Peyer's patch (tissue), 4 donors: ENCODE measurements at regions not wholly inside any gene's neighbourhood (a gene's known extent, or its start where the extent isn't known, plus 50 kb on each side); places are given as distances from the start of the nearest gene placed in this dataset.

Experiments used
- DNase-seq, 3 donors: peaks; one replicate each; pipeline ENCODE4 v3.0.0-alpha.2; 2017 to 2019
- H3K27ac ChIP-seq, 4 donors: fragments of 200-600 bp; sonication (generic); one replicate each; pipeline ENCODE4 v1.5.1; 2016 to 2019
- H3K27me3 ChIP-seq, 2 donors: fragments of 200-600 bp; sonication (generic); one replicate each; pipeline ENCODE4 v1.5.1; 2019
- H3K36me3 ChIP-seq, 3 donors: fragments of 200-600 bp; sonication (generic); one replicate each; pipeline ENCODE4 v1.5.1; 2016 to 2019
- H3K4me1 ChIP-seq, 4 donors: fragments of 200-600 bp; sonication (generic); one replicate each; pipeline ENCODE4 v1.5.1; 2016 to 2019
- H3K4me3 ChIP-seq, 4 donors: fragments of 200-600 bp; sonication (generic); 1 replicate in 3 of 4; 2 replicates in 1 of 4; pipeline ENCODE4 v1.5.1; 2016 to 2019; ENCODE audit warnings: mild to moderate bottlenecking in 1 of 4
- H3K9me3 ChIP-seq, 4 donors: fragments of 200-600 bp; sonication (generic); one replicate each; pipeline ENCODE4 v1.5.1; 2016 to 2019; ENCODE audit warnings: mild to moderate bottlenecking in 1 of 4
- CTCF ChIP-seq, 6 experiments: fragments of 450-650 bp in 4 of 6; fragments of 200-600 bp in 2 of 6; sonication (generic) in 1 of 6; IDR thresholded peaks; one replicate each; pipeline ENCODE4 v1.5.1; 2017 to 2019; ENCODE audit warnings: antibody characterized with exemption in 6 of 6, mild to moderate bottlenecking in 3 of 6, moderate library complexity in 1 of 6
- POLR2A ChIP-seq, 2 donors: fragments of 450-650 bp; IDR thresholded peaks; one replicate each; pipeline ENCODE4 v1.5.1; 2017; ENCODE audit warnings: antibody characterized with exemption in 2 of 2, mild to moderate bottlenecking in 2 of 2, moderate library complexity in 2 of 2

GRCh38 chr1:191734321-191734720 is 423.9 kb upstream of the RGS18 start:
- TF ChIP-seq POLR2A (IDR thresholded peaks at IDR 0.05) (no peak), CTCF (IDR thresholded peaks at IDR 0.05) (no peak)
- Histone ChIP-seq H3K4me3 (no peak overlapping the region), H3K27me3 (no peaks in the 10 kb centered on the region), H3K27ac (no peak overlapping the region), H3K36me3 (no peaks in the 10 kb centered on the region), H3K4me1 (no peaks in the 10 kb centered on the region), H3K9me3 (no peaks in the 10 kb centered on the region)
- no peak for DNase-seq

DNA sequence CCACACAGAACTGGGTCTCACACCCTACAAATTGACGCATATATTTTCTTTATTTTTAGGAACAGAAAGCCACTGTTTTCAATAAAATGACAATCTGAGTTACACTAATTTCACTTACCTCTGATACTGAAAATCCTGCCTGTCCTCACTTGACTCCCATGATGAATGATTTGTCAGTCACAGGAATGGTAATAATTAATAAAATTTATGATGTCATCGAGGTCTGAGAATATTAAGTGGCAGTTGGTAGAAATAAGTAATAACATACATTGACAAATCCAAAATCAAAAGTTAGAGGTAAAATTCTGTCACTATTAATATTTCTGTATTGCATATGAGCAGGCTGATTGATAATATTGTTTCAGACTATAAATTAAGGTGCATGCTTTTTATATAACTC is 418.7 kb upstream of the RGS18 start:
- Histone ChIP-seq H3K4me1 (no peaks in the 10 kb centered on the region), H3K27ac (no peak overlapping the region), H3K9me3 (no peaks in the 10 kb centered on the region), H3K36me3 (no peaks in the 10 kb centered on the region), H3K27me3 (no peaks in the 10 kb centered on the region), H3K4me3 (no peak overlapping the region)
- no peak for TF ChIP-seq POLR2A (IDR thresholded peaks at IDR 0.05)
- no peak for TF ChIP-seq CTCF (IDR thresholded peaks at IDR 0.05)
- DNase-seq = no peak

DNA sequence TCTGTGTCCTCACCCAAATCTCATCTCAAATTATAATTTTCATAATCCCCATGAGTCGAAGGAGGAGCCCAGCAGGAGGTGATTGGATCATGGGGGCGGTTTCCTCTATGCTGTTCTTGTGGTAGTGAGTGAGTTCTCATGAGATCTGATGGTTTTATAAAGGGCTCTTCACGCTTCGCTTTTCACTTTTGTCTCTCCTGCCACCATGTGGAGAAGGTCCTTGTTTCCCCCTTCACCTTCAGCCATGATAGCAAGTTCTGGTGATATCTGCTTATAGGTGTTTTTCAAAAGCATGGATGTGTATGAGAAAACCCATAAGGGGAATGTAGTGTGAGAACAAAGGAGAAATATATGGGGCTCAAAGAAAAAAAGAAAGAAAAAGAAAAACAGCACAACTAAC is 405.9 kb upstream of the RGS18 start:
- H3K4me1 ChIP-seq = no peaks in the 10 kb centered on the region
- no peaks in the 10 kb centered on the region for H3K9me3 ChIP-seq
- no peak overlapping the region for H3K27ac ChIP-seq
- no peaks in the 10 kb centered on the region for H3K27me3 ChIP-seq
- no peak for DNase-seq
- H3K4me3 ChIP-seq = no peak overlapping the region
- TF ChIP-seq POLR2A (IDR thresholded peaks at IDR 0.05) = no peak
- no peak for TF ChIP-seq CTCF (IDR thresholded peaks at IDR 0.05)
- no peaks in the 10 kb centered on the region for H3K36me3 ChIP-seq

- Histone ChIP-seq H3K27me3 (no peaks in the 10 kb centered on the region), H3K9me3 (no peaks in the 10 kb centered on the region), H3K27ac (no peak overlapping the region), H3K4me3 (no peak overlapping the region), H3K36me3 (no peaks in the 10 kb centered on the region), H3K4me1 (no peaks in the 10 kb centered on the region)
- no peak for DNase-seq
- TF ChIP-seq POLR2A (IDR thresholded peaks at IDR 0.05) = no peak
- TF ChIP-seq CTCF (IDR thresholded peaks at IDR 0.05) = no peak
Measured at GRCh38 chr1:191760016-191760415, 398.2 kb upstream of the RGS18 start.

DNA sequence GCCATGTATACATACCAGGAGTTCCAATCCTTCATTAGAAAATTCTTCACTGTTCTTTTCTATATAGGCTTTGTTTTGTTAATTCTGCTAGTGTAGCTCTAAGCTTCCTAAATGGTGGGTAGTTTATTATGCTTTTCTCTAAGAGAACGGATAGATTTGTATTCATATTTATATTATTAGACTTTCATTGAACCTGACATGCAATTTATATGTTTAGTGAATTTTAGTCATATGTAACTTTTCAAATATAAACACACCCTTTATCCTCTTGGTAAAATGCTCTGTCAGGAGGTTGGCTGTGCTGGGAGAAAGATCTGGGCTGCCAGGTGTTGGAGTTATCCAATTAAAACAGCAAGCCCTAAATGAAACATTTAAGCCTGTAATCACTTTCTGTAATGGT is 369.7 kb upstream of the RGS18 start:
- H3K36me3 ChIP-seq = no peaks in the 10 kb centered on the region
- no peak for DNase-seq
- H3K27ac ChIP-seq = no peak overlapping the region
- H3K4me3 ChIP-seq = no peak overlapping the region
- no peaks in the 10 kb centered on the region for H3K27me3 ChIP-seq
- H3K4me1 ChIP-seq = no peaks in the 10 kb centered on the region
- TF ChIP-seq CTCF (IDR thresholded peaks at IDR 0.05) = no peak
- no peak for TF ChIP-seq POLR2A (IDR thresholded peaks at IDR 0.05)
- no peaks in the 10 kb centered on the region for H3K9me3 ChIP-seq

- no peak overlapping the region for H3K4me3 ChIP-seq
- no peaks in the 10 kb centered on the region for H3K9me3 ChIP-seq
- TF ChIP-seq CTCF (IDR thresholded peaks at IDR 0.05) (no peak), POLR2A (IDR thresholded peaks at IDR 0.05) (no peak)
- H3K27ac ChIP-seq = no peak overlapping the region
- no peaks in the 10 kb centered on the region for H3K4me1 ChIP-seq
- no peaks in the 10 kb centered on the region for H3K36me3 ChIP-seq
- no peak for DNase-seq
- no peaks in the 10 kb centered on the region for H3K27me3 ChIP-seq
Measured at GRCh38 chr1:191798178-191798577, 360.1 kb upstream of the RGS18 start.
